ENCODE measurements at regions not wholly inside any gene's neighbourhood (a gene's known extent, or its start where the extent isn't known, plus 50 kb on each side); places are given as distances from the start of the nearest gene placed in this dataset.
"Not testable (repeated sequence)": the region's sequence is repeated elsewhere in the genome, so short reads cannot be mapped to it uniquely, and the experiment has no call there.

GRCh38 chr7:36062154-36062815, 90.8 kb upstream of the EEPD1 start:
- no peaks in the 10 kb centered on the region for H3K36me3 ChIP-seq

DNA sequence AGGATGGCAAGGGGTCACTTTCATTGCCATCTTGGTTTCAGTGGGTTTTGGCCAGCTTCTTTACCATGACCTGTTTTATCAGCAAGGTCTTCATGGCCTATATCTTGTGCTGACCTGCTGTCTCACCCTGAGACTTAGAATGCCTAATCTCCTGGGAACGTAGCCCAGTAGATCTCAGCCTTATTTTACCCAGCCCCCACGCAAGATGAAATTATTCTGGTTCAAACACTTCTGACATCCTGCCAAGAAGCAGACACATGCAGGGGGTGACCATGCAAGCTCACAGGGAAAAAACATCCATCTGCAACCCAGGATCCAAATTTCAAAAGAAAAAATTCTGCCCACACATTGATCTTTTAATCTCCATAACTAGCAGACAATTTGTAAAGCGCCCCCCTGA, 88.4 kb upstream of the EEPD1 start:
- TF ChIP-seq POLR2A (IDR thresholded peaks at IDR 0.05): no peak
- TF ChIP-seq, protein P1, sequence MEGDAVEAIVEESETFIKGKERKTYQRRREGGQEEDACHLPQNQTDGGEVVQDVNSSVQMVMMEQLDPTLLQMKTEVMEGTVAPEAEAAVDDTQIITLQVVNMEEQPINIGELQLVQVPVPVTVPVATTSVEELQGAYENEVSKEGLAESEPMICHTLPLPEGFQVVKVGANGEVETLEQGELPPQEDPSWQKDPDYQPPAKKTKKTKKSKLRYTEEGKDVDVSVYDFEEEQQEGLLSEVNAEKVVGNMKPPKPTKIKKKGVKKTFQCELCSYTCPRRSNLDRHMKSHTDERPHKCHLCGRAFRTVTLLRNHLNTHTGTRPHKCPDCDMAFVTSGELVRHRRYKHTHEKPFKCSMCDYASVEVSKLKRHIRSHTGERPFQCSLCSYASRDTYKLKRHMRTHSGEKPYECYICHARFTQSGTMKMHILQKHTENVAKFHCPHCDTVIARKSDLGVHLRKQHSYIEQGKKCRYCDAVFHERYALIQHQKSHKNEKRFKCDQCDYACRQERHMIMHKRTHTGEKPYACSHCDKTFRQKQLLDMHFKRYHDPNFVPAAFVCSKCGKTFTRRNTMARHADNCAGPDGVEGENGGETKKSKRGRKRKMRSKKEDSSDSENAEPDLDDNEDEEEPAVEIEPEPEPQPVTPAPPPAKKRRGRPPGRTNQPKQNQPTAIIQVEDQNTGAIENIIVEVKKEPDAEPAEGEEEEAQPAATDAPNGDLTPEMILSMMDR (IDR thresholded peaks at IDR 0.05 in 8 of 11, conservative IDR thresholded peaks at IDR 0.05 in 3 of 11): no peak
- TF ChIP-seq POLR2AphosphoS5 (IDR thresholded peaks at IDR 0.05): no peak
- Histone ChIP-seq H3K4me3 (no peak overlapping the region), H3K27ac (peak overlapping the region in 4 of 8 donors; percentile 9 to 39 (median 10)), H3K36me3 (no peaks in the 10 kb centered on the region), H3K4me1 (peaks cover 0 to 18% (median 3%) of the 10 kb centered on the region in 6 donors), H3K9me3 (peaks cover 0 to 6% (median 0%) of the 10 kb centered on the region in 8 donors), H3K27me3 (replicated peaks in 1 of 7) (no peaks in the 10 kb centered on the region)
- WGBS, 5 donors: 65 to 89% (median 79%) methylated on average over 3 of the region's 3 CpGs
- DNase-seq: no peak
- intact Hi-C loops (cut with DNase I; ENCODE audit: low total_unique reads): no loop called here

More at GRCh38 chr7:36062154-36062815, 90.8 kb upstream of the EEPD1 start:
- Histone ChIP-seq H3K4me3 (no peak overlapping the region), H3K27ac (peak overlapping the region in 5 of 8 donors; percentile 4 to 25 (median 20)), H3K9me3 (peaks cover 0 to 6% (median 0%) of the 10 kb centered on the region in 8 donors), H3K27me3 (replicated peaks in 1 of 7) (no peaks in the 10 kb centered on the region), H3K4me1 (peaks cover 0 to 8% (median 0%) of the 10 kb centered on the region in 6 donors)
- WGBS, 5 donors: 79 to 85% (median 81%) methylated on average over 4 of the region's 4 CpGs
- TF ChIP-seq, protein P1 (IDR thresholded peaks at IDR 0.05 in 8 of 11, conservative IDR thresholded peaks at IDR 0.05 in 3 of 11): no peak
- no peak for TF ChIP-seq POLR2AphosphoS5 (IDR thresholded peaks at IDR 0.05)
- TF ChIP-seq POLR2A (IDR thresholded peaks at IDR 0.05): no peak
- DNase-seq: no peak
- intact Hi-C loops (cut with DNase I; ENCODE audit: low total_unique reads): no loop called here

DNA sequence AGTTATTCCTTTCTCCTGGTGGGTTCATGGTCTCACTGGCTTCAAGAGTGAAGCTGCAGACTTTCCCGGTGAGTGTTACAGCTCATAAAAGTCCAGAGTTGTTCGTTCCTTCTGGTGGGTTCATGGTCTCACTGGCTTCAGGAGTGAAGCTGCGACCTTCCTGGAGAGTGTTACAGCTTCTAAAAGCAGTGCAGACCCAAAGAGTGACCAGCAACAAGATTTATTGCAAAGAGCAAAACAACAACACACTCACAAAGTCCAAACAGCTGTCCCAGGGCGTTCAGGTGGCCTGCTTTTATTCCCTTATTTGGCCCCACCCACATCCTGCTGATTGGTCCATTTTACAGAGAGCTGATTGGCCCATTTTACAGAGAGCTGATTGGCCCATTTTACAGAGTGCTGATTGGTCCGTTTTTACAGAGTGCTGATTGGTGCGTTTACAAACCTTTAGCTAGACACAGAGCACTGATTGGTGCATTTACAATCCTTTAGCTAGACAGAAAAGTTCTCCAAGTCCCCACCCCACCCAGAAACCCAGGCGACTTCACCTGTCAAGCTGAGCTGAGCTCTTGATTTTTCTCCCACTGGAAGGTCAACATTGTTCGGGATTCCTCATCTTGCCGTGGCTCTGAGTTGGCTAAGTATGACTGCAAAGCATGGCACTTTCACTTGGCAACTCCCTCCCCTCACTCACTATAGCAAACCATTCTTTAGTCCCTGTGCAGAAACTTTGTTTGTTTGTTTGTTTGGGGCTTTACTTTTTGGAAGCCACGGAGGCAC, 87.3 kb upstream of the EEPD1 start:
- H3K4me3 ChIP-seq; DNase-seq; H3K27me3 ChIP-seq (replicated peaks in 1 of 7); intact Hi-C loops (cut with DNase I; ENCODE audit: low total_unique reads); H3K36me3 ChIP-seq; H3K9me3 ChIP-seq: not testable (repeated sequence)
- WGBS, 5 donors: 80 to 90% (median 86%) methylated on average over 10 of the region's 10 CpGs
- Histone ChIP-seq H3K4me1 (peaks cover 0 to 20% (median 4%) of the 10 kb centered on the region in 6 donors), H3K27ac (peak overlapping the region in 2 of 8 donors; percentile 9 to 11)

DNA sequence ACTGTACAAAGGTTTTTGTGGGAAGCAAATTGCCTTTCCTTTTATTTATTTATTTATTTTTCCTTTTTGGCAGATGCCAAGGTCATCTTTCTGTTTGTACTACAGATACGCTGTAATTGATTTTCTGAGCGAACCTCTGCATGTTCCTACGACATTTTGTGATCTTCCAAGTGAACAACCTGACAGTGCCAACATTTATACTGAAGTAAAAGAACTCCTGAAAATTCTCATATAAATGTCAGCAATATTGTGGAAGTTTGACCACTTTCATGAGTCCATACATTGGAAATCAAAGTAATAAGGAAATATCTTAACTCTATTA, 86.8 kb upstream of the EEPD1 start:
- 78 to 86% (median 82%) methylated on average over 3 of the region's 3 CpGs for WGBS, 5 donors
- H3K4me3 ChIP-seq: no peak overlapping the region
- TF ChIP-seq POLR2AphosphoS5 (IDR thresholded peaks at IDR 0.05): no peak

GRCh38 chr7:36070230-36070629, 82.8 kb upstream of the EEPD1 start:
- Histone ChIP-seq H3K27me3 (replicated peaks in 1 of 7) (no peaks in the 10 kb centered on the region), H3K4me1 (peaks cover 0 to 20% (median 5%) of the 10 kb centered on the region in 6 donors), H3K36me3 (no peaks in the 10 kb centered on the region), H3K27ac (peak overlapping the region in 3 of 8 donors; percentile 5 to 20 (median 7)), H3K9me3 (peaks cover 0 to 6% (median 0%) of the 10 kb centered on the region in 8 donors), H3K4me3 (no peak overlapping the region)
- intact Hi-C loops (cut with DNase I; ENCODE audit: low total_unique reads): no loop called here
- TF ChIP-seq POLR2A (IDR thresholded peaks at IDR 0.05): no peak
- TF ChIP-seq POLR2AphosphoS5 (IDR thresholded peaks at IDR 0.05): no peak
- TF ChIP-seq, protein P1 (IDR thresholded peaks at IDR 0.05 in 8 of 11, conservative IDR thresholded peaks at IDR 0.05 in 3 of 11): no peak
- 81 to 92% (median 90%) methylated on average over 8 of the region's 8 CpGs for WGBS, 5 donors
- no peak for DNase-seq

More for the DNA sequence above, 86.8 kb upstream of the EEPD1 start:
- H3K4me1 ChIP-seq: peaks cover 0 to 20% (median 4%) of the 10 kb centered on the region in 6 donors
- H3K27ac ChIP-seq: peak overlapping the region in 1 of 8 donors; percentile 5
- H3K36me3 ChIP-seq: no peaks in the 10 kb centered on the region
- DNase-seq: no peak
- H3K27me3 ChIP-seq (replicated peaks in 1 of 7): no peaks in the 10 kb centered on the region
- intact Hi-C loops (cut with DNase I; ENCODE audit: low total_unique reads): no loop called here
- peaks cover 0 to 6% (median 0%) of the 10 kb centered on the region in 8 donors for H3K9me3 ChIP-seq

All from spleen (tissue), 11 donors.